ENCODE measurements at regions not wholly inside any gene's neighbourhood (a gene's known extent, or its start where the extent isn't known, plus 50 kb on each side); places are given as distances from the start of the nearest gene placed in this dataset.

DNA sequence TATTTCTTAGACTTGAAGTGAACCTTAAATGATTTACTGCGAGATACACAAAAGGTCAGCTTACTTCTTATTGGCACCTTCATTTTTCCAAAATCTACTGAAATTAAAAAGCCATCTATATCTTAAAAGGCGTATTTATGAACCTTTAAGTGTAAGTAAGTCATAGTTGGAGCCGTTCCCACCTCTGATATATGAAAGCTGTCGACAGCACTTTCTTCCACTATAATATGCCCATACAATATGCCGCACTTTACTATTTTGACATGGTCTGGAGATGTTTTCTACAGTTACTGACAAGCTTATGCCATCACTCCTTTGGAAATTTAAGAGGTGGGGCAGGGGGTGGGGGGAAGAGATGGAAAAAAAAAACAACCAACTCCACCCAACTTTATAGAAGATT, 155.3 kb downstream of the PHETA1 start:
- Histone ChIP-seq H3K4me1 (no peaks in the 10 kb centered on the region), H3K27me3 (peaks cover 6 to 75% of the 10 kb centered on the region in 2 donors), H3K9me3 (no peaks in the 10 kb centered on the region), H3K4me3 (no peak overlapping the region), H3K27ac (no peak overlapping the region), H3K36me3 (no peaks in the 10 kb centered on the region)
- DNase-seq (no peak), ATAC-seq (no peak)
- TF ChIP-seq, protein P1, sequence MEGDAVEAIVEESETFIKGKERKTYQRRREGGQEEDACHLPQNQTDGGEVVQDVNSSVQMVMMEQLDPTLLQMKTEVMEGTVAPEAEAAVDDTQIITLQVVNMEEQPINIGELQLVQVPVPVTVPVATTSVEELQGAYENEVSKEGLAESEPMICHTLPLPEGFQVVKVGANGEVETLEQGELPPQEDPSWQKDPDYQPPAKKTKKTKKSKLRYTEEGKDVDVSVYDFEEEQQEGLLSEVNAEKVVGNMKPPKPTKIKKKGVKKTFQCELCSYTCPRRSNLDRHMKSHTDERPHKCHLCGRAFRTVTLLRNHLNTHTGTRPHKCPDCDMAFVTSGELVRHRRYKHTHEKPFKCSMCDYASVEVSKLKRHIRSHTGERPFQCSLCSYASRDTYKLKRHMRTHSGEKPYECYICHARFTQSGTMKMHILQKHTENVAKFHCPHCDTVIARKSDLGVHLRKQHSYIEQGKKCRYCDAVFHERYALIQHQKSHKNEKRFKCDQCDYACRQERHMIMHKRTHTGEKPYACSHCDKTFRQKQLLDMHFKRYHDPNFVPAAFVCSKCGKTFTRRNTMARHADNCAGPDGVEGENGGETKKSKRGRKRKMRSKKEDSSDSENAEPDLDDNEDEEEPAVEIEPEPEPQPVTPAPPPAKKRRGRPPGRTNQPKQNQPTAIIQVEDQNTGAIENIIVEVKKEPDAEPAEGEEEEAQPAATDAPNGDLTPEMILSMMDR (IDR thresholded peaks at IDR 0.05): no peak
- intact Hi-C loops (cut with DNase I): no loop called here

DNA sequence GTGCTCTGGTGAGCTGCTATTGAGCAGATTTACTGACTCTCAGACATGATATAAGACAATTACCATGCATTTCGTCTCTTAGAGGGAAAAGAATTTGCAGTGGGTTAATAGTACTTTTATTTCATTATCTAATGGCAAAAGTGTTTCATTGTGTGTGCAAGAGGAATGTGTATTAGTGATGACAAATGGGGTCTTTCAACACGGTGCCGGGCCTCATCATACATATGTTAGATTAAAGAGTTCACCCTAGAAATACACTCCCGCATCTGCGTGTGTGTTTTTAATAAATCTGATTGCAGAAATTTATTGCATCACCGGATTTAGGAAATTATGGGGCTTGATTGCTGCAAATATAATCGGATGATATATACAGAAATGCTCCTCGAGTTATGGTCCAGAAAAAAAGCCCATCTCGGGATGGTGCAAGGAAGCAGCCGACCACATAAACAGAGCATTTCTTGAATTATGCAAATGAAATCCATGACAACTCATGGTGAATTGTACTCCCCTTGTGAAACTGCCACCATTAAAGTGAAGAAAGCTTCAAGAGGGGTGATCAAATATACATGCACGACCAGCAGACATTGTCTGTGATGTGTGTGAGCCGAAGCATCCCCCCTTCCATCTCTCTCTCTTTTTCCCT, 156.0 kb downstream of the PHETA1 start:
- Histone ChIP-seq H3K36me3 (no peaks in the 10 kb centered on the region), H3K27ac (no peak overlapping the region), H3K27me3 (peaks cover 6 to 81% of the 10 kb centered on the region in 2 donors), H3K4me3 (no peak overlapping the region), H3K9me3 (no peaks in the 10 kb centered on the region), H3K4me1 (no peaks in the 10 kb centered on the region)
- ATAC-seq (no peak), DNase-seq (no peak)
- intact Hi-C loops (cut with DNase I): no loop called here
- TF ChIP-seq, protein P1 (IDR thresholded peaks at IDR 0.05): no peak

DNA sequence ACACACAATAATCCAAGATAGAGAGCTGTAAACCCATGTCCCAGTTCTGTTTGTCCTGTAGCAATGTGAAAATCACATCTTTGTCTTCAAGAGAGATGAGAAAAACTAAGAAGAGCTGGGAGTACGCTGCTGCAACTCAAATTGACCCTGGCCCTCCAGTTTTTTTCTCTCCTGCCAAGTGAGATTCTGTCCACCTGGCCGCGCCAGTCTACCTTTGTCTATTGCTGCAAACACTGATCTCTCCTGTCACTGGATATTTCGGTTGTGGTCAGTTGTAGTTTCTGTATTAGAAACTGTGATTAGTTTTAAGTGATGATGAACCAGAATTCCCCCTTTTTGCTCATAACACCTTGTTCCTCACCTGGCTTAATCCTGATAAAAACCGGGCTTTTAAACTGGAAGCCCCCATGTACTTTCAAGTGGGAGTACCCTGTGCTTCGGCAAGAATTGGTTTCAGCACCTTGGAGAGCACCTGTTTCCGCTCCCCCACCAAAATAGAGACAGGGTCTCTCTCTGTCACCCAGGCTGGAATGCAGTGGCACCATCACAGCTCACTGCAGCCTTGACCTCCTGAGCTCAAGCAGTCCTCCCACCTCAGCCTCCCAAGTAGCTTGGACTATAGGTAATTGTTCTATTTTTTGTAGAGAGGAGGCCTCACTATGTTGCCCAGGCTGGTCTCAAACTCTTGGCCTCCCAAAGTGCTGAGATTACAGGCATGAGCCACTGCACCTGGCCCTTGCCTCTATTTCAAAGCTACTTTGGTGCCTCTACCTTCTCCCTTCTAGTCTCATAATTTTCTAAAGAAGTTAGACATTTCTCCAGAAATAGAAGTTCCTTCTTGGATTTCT, 156.8 kb downstream of the PHETA1 start:
- Histone ChIP-seq H3K4me3 (no peak overlapping the region), H3K36me3 (no peaks in the 10 kb centered on the region), H3K4me1 (no peaks in the 10 kb centered on the region), H3K27me3 (peaks cover 6 to 78% of the 10 kb centered on the region in 2 donors), H3K9me3 (no peaks in the 10 kb centered on the region), H3K27ac (no peak overlapping the region)
- intact Hi-C loops (cut with DNase I): no loop called here
- no peak for ATAC-seq
- TF ChIP-seq, protein P1 (IDR thresholded peaks at IDR 0.05): no peak
- DNase-seq: peak in 2 of 4 donors; percentile 30 to 40

DNA sequence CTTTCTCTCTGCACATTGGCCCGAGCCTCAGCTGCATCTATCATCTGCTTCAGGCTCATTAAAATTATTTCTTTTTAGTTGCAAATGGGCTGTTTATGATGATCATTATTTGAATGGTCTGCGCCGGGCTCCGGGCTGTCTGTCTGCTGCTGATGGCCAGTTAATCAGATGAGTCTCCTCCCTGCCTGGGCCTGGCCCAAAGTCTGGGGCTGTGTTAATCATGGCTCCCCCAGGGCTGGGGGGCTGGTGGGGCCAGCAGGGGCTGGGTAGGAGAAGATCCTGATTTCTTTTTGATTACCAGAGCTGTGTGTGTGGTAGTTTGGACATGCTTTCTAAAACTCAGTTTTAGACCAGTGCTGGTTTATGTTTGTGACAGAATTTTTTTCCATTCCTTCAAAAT, 159.1 kb downstream of the PHETA1 start:
- H3K4me1 ChIP-seq: no peaks in the 10 kb centered on the region
- TF ChIP-seq, protein P1 (IDR thresholded peaks at IDR 0.05): no peak
- DNase-seq: peak in 2 of 4 donors; percentile 82 to 91

DNA sequence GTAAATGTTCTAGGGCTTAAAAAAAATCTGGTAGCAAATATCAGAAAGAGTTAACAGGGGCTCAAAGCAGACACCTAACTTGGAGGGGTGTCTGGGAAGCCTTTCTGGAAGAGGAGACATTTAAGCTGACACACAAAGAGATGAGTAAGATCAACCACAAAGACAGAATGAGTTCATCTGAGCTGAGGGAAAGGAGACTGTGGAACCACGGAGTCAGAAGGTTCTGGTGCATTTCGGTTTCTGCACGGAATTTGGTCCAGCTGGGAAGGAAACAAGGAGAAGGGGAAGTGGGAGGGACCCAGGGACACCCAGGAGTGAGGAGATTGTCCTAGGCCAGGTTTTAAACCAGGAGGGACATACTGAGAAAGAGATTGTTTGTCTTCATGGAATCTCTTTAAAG, 161.1 kb downstream of the PHETA1 start:
- Histone ChIP-seq H3K4me3 (no peak overlapping the region), H3K9me3 (no peaks in the 10 kb centered on the region), H3K36me3 (no peaks in the 10 kb centered on the region), H3K27me3 (peaks cover 6 to 84% of the 10 kb centered on the region in 2 donors), H3K4me1 (no peaks in the 10 kb centered on the region), H3K27ac (no peak overlapping the region)
- intact Hi-C loops (cut with DNase I): no loop called here
- DNase-seq (no peak), ATAC-seq (no peak)
- TF ChIP-seq, protein P1 (IDR thresholded peaks at IDR 0.05): no peak

More for the DNA sequence above, 159.1 kb downstream of the PHETA1 start:
- intact Hi-C loops (cut with DNase I): no loop called here
- Histone ChIP-seq H3K9me3 (no peaks in the 10 kb centered on the region), H3K27me3 (peaks cover 6 to 79% of the 10 kb centered on the region in 2 donors), H3K36me3 (no peaks in the 10 kb centered on the region), H3K27ac (no peak overlapping the region), H3K4me3 (no peak overlapping the region)
- no peak for ATAC-seq
